ENCODE measurements at regions not wholly inside any gene's neighbourhood (a gene's known extent, or its start where the extent isn't known, plus 50 kb on each side); places are given as distances from the start of the nearest gene placed in this dataset.

DNA sequence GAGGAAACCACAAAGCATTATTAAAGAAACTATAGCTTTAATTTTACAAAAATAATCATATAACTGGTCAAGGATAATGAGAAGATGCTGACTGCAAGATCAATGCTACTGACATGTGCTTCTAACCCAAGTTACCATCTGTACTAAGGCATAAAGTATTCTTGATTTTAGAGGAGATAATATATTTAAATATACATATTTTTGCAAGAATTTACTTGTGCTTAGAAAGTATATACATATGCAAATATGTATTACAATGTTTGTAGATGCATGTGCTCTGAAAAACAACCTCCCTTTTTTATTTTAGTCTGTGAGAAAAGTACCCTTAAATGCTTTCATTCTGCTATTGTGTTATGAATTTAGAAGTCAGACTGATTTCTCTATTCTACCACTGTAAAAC, 740.7 kb upstream of the SLIT2 start:
- no peaks in the 10 kb centered on the region for H3K79me2 ChIP-seq (ENCODE audit: control insufficient read depth, low read length)
- H3K36me3 ChIP-seq (ENCODE audit: control insufficient read depth, low read length): no peaks in the 10 kb centered on the region
- H3K9me3 ChIP-seq (ENCODE audit: control insufficient read depth, insufficient read depth, low read length): no peaks in the 10 kb centered on the region
- H3F3A ChIP-seq (ENCODE audit: control insufficient read depth, insufficient read depth): no peaks in the 10 kb centered on the region
- no peaks in the 10 kb centered on the region for H3K4me1 ChIP-seq (ENCODE audit: control insufficient read depth, low read length)
- H4K20me1 ChIP-seq (ENCODE audit: control insufficient read depth, insufficient read depth, low read depth, low read length): no peaks in the 10 kb centered on the region
- no peaks in the 10 kb centered on the region for H3K9me2 ChIP-seq (replicated peaks; ENCODE audit: control insufficient read depth, low read length)
- no peak for TF ChIP-seq EZH2phosphoT487 (IDR thresholded peaks at IDR 0.05; ENCODE audit: borderline replicate concordance, low read length)
- TF ChIP-seq, protein P1, sequence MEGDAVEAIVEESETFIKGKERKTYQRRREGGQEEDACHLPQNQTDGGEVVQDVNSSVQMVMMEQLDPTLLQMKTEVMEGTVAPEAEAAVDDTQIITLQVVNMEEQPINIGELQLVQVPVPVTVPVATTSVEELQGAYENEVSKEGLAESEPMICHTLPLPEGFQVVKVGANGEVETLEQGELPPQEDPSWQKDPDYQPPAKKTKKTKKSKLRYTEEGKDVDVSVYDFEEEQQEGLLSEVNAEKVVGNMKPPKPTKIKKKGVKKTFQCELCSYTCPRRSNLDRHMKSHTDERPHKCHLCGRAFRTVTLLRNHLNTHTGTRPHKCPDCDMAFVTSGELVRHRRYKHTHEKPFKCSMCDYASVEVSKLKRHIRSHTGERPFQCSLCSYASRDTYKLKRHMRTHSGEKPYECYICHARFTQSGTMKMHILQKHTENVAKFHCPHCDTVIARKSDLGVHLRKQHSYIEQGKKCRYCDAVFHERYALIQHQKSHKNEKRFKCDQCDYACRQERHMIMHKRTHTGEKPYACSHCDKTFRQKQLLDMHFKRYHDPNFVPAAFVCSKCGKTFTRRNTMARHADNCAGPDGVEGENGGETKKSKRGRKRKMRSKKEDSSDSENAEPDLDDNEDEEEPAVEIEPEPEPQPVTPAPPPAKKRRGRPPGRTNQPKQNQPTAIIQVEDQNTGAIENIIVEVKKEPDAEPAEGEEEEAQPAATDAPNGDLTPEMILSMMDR (IDR thresholded peaks at IDR 0.05; ENCODE audit: low read depth, low read length, poor library complexity, severe bottlenecking): no peak
- no peak overlapping the region for H3K4me2 ChIP-seq (ENCODE audit: low read length)
- no peak overlapping the region for H3K27ac ChIP-seq (ENCODE audit: low read depth, low read length)
- no peak overlapping the region for H3K4me3 ChIP-seq (ENCODE audit: low read length)
- no peaks in the 10 kb centered on the region for H3K27me3 ChIP-seq (ENCODE audit: control insufficient read depth, low read length)

DNA sequence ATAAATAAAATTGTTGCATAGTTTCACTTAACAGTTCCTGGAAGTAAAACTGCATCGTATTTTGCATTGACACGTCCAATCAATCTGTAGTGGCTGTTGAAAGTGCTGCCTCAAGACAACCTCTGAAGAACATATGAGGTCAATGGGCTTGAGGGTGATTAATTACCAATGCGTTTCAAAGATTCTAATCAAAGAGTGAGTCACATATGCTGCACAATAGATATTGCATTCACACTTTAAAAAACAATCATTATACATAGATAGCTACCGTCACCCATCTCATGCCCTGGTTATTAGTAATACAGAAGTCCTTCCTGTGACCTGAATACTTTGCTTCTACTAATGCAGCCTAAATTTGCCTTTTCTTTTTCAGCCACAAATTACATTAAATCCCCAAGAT, 743.3 kb upstream of the SLIT2 start:
- H3K4me3 ChIP-seq (ENCODE audit: low read length): no peak overlapping the region
- no peaks in the 10 kb centered on the region for H3K36me3 ChIP-seq (ENCODE audit: control insufficient read depth, low read length)
- no peaks in the 10 kb centered on the region for H3K27me3 ChIP-seq (ENCODE audit: control insufficient read depth, low read length)
- H4K20me1 ChIP-seq (ENCODE audit: control insufficient read depth, insufficient read depth, low read depth, low read length): no peaks in the 10 kb centered on the region
- H3K9me2 ChIP-seq (replicated peaks; ENCODE audit: control insufficient read depth, low read length): no peaks in the 10 kb centered on the region
- TF ChIP-seq, protein P1 (IDR thresholded peaks at IDR 0.05; ENCODE audit: low read depth, low read length, poor library complexity, severe bottlenecking): no peak
- no peak for TF ChIP-seq EZH2phosphoT487 (IDR thresholded peaks at IDR 0.05; ENCODE audit: borderline replicate concordance, low read length)
- no peaks in the 10 kb centered on the region for H3K79me2 ChIP-seq (ENCODE audit: control insufficient read depth, low read length)
- no peaks in the 10 kb centered on the region for H3K9me3 ChIP-seq (ENCODE audit: control insufficient read depth, insufficient read depth, low read length)
- no peaks in the 10 kb centered on the region for H3K4me1 ChIP-seq (ENCODE audit: control insufficient read depth, low read length)
- no peak overlapping the region for H3K4me2 ChIP-seq (ENCODE audit: low read length)
- no peak overlapping the region for H3K27ac ChIP-seq (ENCODE audit: low read depth, low read length)
- no peaks in the 10 kb centered on the region for H3F3A ChIP-seq (ENCODE audit: control insufficient read depth, insufficient read depth)

DNA sequence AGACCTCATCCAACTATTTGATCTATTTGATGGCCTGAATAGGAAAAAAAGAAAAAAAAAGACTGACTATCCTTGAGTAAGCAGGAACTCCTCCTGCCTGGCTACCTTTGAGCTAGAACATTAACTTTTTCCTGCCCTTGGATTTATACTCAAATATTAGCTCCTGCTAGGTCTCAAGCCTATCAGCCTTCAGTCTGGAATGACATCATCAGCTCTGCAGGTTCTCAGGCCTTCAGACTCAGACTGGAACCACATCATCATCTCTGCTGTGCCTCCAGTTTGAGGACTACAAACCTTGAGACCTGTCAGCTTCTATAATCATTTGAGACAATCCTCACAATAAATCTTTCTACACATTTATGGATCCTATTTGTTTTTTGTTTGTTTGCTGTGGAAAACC, 754.0 kb upstream of the SLIT2 start:
- H3K79me2 ChIP-seq (ENCODE audit: control insufficient read depth, low read length): no peaks in the 10 kb centered on the region
- H3K9me2 ChIP-seq (replicated peaks; ENCODE audit: control insufficient read depth, low read length): no peaks in the 10 kb centered on the region
- no peaks in the 10 kb centered on the region for H3K36me3 ChIP-seq (ENCODE audit: control insufficient read depth, low read length)
- no peaks in the 10 kb centered on the region for H4K20me1 ChIP-seq (ENCODE audit: control insufficient read depth, insufficient read depth, low read depth, low read length)
- no peak overlapping the region for H3K4me3 ChIP-seq (ENCODE audit: low read length)
- no peaks in the 10 kb centered on the region for H3K27me3 ChIP-seq (ENCODE audit: control insufficient read depth, low read length)
- no peaks in the 10 kb centered on the region for H3F3A ChIP-seq (ENCODE audit: control insufficient read depth, insufficient read depth)
- no peaks in the 10 kb centered on the region for H3K4me1 ChIP-seq (ENCODE audit: control insufficient read depth, low read length)
- TF ChIP-seq, protein P1 (IDR thresholded peaks at IDR 0.05; ENCODE audit: low read depth, low read length, poor library complexity, severe bottlenecking): no peak
- no peak for TF ChIP-seq EZH2phosphoT487 (IDR thresholded peaks at IDR 0.05; ENCODE audit: borderline replicate concordance, low read length)
- H3K27ac ChIP-seq (ENCODE audit: low read depth, low read length): no peak overlapping the region
- H3K9me3 ChIP-seq (ENCODE audit: control insufficient read depth, insufficient read depth, low read length): no peaks in the 10 kb centered on the region
- H3K4me2 ChIP-seq (ENCODE audit: low read length): no peak overlapping the region

DNA sequence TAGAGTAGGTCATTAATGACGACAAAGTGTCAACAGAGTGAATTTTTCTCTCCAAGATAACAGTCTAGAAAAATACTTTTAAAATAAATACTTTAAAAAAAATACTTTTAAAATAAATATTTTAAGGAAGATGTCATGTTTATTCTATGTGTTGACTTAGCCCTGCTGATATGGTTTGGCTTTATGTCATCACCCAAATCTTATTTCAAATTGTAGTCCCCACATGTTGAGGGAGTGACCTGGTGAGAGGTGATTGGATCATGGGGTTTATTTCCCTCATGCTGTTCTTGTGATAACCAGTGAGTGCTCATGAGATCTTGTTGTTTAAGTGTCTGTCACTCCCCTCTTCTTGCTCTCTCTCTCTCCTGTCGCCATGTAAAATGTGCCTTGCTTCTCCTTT, 754.9 kb upstream of the SLIT2 start:
- TF ChIP-seq, protein P1 (IDR thresholded peaks at IDR 0.05; ENCODE audit: low read depth, low read length, poor library complexity, severe bottlenecking): no peak
- TF ChIP-seq EZH2phosphoT487 (IDR thresholded peaks at IDR 0.05; ENCODE audit: borderline replicate concordance, low read length): no peak
- no peaks in the 10 kb centered on the region for H3F3A ChIP-seq (ENCODE audit: control insufficient read depth, insufficient read depth)
- no peak overlapping the region for H3K4me3 ChIP-seq (ENCODE audit: low read length)
- no peaks in the 10 kb centered on the region for H3K4me1 ChIP-seq (ENCODE audit: control insufficient read depth, low read length)
- no peaks in the 10 kb centered on the region for H3K9me3 ChIP-seq (ENCODE audit: control insufficient read depth, insufficient read depth, low read length)
- no peaks in the 10 kb centered on the region for H3K36me3 ChIP-seq (ENCODE audit: control insufficient read depth, low read length)
- no peak overlapping the region for H3K4me2 ChIP-seq (ENCODE audit: low read length)
- no peaks in the 10 kb centered on the region for H4K20me1 ChIP-seq (ENCODE audit: control insufficient read depth, insufficient read depth, low read depth, low read length)
- no peaks in the 10 kb centered on the region for H3K27me3 ChIP-seq (ENCODE audit: control insufficient read depth, low read length)
- H3K27ac ChIP-seq (ENCODE audit: low read depth, low read length): no peak overlapping the region
- H3K79me2 ChIP-seq (ENCODE audit: control insufficient read depth, low read length): no peaks in the 10 kb centered on the region
- H3K9me2 ChIP-seq (replicated peaks; ENCODE audit: control insufficient read depth, low read length): no peaks in the 10 kb centered on the region

Data from DOHH2 (cell line).